RPMI8226 (cell line): ENCODE measurements at regions not wholly inside any gene's neighbourhood (a gene's known extent, or its start where the extent isn't known, plus 50 kb on each side); places are given as distances from the start of the nearest gene placed in this dataset.

Experiments
- DNase-seq: peaks from one replicate; pipeline ENCODE4 v3.0.0-alpha.2; 2015

DNA sequence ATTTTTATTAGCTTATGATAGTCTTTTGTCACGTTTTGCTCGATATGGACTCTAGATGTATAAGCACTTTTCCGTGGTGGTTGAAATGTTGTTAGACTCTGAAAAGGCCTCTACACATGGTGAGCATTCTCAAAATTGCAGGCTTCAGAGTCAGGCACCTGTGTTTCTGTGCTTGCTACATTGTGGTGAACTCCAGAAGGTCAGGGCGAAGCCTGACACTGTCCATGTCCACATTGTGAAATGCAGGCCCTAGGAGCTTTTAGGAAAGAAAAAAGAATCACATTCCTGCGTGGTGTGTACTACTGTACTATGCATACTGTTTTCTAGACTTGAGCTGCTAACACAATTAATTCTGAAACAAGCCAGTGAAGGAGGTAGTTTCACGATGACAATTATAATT, 86.3 kb downstream of the HS3ST1 start:
- no peak for DNase-seq

DNA sequence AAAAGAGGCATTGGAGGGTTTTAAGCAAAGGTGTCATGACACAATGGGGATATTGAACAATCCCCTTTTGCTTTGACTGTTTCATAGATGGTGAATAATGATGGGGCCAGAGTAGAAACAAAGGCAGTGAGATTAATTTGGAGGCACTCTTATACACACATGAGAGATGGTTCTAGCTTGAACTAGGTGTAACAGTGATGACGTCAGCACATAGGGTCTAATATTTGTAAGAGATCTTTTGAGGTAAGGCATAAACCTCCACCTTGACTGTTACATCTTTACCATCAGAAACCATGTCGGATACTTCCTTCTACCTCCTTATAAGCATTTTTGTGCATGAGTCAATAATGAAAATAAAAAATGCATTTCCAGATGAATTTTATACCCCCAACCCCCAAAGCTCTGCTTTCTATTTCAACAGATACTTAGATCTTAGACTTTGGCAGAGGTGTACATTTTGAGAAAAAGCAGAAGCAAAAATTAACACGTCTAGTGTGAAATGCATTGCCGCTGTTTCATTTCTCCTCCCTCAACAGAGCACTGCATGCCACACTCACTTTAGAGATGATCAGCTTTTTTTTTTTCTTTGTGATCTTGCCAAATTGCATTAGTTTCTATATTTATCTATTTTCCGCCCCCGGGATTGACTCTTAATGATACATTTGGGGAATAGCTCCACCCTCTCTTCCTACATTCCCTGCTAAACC, 87.2 kb downstream of the HS3ST1 start:
- peak; percentile 10 for DNase-seq

DNA sequence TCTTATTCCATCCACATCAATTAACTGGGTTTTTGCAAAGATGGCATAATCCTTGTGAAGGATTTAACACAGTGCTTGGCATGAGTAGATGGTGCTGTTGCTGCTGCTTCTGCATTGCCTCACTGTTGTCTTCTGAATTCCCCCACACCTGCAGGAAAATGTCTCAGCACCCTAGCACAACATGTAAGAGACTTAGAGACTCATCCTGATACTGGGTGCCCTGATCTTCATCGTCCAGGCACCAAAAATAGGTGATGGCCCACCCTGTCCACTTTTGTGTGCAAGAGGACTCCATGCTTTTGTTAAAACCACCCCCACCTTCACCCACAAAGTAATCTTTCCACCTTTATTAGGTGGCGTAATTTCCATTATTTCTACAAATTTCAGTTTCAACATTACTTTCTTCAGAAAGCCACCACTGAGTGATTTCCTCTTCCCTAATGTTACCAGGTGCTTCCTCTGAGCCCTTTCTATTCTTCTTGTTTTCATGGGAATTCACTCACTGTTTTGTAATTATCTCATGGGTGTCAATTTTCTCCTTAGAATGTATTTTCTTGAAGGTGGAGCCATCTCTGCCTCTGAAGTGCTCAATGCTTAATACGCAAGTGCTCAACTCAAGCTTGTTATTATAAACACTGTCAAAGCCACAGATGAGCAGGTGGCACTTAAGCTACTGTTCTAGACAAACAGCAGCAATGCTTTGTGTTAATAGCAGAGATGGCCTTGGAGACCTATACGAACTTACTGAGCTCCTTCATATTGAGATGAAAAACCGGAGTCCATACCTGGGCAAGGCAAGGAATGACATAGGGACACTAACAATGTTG, 89.5 kb downstream of the HS3ST1 start:
- no peak for DNase-seq

DNA sequence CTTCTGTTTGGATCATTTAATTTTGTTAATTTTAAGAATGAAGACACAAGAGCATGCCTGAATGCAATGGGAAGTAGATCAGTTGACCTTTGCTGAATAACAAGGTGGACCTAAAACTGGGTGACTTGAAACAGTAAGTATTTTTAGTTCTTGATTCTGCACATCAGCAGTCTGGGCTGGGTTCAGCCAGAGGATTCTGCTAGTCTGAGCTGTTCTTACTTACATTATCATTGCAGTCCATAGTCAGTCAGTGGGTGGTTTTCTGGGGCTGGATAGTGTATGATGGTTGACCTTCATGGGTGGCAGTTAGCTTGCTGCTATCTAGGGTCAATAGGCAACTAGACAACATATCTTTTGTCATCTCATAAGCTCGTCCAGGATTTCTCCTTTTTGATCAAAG, 91.4 kb downstream of the HS3ST1 start:
- DNase-seq = peak; percentile 19

DNA sequence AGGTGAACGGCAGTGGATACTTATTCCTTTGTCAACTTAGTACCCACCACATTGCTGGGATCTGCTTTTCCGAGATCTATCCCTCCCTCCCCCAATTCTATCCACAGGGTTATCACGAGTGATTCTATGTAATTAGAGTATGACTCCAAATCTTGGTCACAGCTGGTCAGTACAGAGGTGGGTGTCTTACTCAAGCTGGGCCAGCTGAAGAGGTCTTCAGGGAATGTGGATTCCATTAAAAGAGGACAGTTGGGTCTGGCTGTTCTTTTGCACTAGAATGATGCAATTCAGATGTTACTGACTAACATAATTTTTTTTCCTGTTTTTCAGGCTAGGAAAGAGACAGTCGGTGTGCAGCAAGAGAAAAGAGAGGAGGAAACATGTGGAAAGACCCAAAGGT, 92.3 kb downstream of the HS3ST1 start:
- no peak for DNase-seq

DNA sequence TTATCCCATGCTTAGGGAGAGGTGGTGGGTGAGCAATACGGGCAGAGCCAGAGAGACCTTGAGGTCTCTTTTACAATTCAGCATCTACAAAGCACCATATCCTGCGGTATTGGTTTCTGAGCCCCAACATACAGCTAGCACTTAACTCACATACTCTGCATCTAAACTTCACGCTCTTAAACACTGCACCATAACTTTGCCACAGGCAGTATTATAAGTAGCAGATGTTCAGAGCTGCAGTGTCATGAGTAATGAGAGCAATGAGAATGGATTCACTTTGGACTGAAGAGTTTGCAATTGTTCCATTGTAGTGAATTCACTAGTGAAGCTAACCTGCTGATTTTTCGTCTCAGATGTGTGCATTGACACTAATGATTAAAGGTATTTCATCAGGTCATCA, 93.8 kb downstream of the HS3ST1 start:
- DNase-seq = no peak

GRCh38 chr4:11328401-11328800, 100.3 kb downstream of the HS3ST1 start:
- no peak for DNase-seq

DNA sequence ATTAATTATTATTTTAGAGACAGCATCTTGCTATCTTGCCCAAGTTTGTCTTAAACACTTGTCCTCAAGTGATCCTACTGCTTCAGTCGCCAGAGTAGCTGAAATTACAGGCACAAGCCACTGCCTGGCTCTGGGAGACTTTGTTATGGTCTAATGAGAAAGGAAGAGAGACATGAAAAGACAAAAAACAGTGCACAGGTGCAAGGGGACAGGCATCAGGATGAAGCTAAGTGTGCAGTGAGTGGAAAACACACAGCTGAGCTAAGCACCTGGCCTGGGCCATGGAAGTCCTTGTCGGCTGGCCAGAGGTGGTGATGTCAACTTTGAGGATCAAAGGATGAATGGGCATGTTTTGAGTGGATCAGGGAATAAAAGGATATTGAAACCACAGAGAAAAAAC, 102.7 kb downstream of the HS3ST1 start:
- no peak for DNase-seq

- no peak for DNase-seq
Observed at GRCh38 chr4:11323771-11324170, 104.9 kb downstream of the HS3ST1 start.

- no peak for DNase-seq
Observed at GRCh38 chr4:11313157-11313943, 115.3 kb downstream of the HS3ST1 start.

DNA sequence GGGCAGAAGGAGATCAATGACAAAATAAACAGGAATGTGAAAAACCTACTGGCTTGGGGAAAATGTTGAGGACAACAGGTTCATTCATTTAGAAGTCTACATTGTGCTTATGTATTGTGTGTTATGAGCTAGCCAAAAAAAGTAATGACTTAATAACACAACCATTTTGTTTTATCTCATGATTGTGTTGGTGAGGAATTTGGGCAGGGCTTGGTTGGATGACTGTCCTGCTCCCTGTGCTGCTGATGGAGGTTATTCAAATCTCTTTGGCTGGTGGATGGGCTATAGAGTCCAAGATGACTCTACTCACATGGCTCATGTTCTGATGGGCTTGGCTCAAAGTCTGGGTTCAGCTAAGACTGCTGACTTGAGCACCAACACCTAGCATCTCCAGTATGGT, 116.3 kb downstream of the HS3ST1 start:
- no peak for DNase-seq

GRCh38 chr4:11301075-11301660, 127.5 kb downstream of the HS3ST1 start:
- DNase-seq = no peak

DNA sequence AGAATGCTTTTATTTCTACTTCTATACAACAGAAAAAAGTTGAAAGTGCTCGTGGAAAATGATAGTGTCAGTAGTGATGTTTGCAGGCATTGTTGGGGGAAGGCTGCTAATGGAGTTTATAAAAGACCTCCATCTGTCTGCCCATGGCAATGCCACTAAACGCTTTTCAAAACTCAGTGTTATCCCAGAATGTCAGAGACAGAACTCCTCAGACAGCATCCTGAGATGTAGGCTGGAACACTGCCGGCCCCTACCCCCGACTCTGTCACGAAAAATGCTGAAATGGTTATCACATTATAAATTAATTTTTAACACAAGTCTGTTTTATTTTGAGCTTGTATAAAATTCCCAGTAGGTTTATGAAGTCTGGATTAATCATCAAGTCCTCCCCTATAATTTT, 128.9 kb downstream of the HS3ST1 start:
- no peak for DNase-seq

DNA sequence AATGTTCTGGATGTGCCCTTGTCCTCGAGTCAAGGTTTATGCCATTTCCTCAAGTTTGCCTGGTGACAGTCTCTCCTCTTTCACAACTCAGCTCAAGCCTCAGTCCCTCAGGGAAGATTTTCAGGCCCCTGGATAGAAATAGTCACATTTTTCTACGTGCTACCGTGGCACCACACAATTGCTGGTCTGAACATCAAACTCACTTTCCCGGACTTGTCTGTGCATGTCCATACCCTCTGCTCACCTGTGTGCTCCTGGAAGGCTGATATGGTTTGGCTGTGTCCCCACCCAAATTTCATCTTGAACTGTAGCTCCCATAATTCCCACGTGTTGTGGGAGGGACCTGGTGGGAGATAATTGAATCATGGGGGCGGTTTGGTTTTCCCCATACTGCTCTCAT, 129.7 kb downstream of the HS3ST1 start:
- DNase-seq = no peak

DNA sequence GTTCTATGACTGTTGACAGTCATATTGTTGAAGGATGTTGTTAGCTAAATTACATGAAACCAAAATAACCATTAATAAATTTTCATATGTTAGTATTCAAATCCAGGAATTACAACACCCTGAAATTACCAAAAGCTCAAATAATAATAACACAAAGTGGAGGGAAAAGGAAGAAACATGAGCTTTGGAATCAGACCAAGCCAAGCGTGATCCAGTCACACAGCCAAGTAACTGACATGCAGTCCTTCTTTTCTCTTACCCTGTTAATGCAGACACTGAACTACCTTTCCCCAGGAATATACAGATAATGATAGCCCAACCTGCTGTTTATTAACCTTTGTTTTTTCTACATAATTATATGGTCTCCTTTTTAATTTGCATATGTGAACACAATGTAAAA, 130.2 kb downstream of the HS3ST1 start:
- DNase-seq = no peak

DNA sequence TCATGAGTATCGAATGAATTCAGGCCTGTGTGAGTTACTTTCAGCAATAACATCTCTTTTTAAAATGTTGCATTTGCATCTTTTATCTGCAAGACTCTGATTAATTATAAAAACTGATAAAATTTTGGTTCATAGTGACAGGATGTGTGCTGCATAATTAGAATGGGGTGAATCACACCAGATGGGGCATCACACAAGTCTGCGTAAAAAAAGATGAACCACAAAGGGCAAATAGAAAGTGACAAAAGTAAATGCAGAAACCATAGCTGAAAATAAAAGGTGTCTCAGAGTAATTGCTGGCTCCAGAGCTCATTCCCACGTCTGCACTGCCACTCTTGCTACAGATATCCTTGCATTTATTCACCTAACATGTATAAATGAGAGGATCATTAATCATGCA, 131.1 kb downstream of the HS3ST1 start:
- no peak for DNase-seq

- DNase-seq = no peak
Observed at GRCh38 chr4:11297201-11297600, 131.5 kb downstream of the HS3ST1 start.

- DNase-seq = no peak
Observed at GRCh38 chr4:11293866-11294265, 134.8 kb downstream of the HS3ST1 start.

- no peak for DNase-seq
Observed at GRCh38 chr4:11287055-11287454, 141.6 kb downstream of the HS3ST1 start.

- no peak for DNase-seq
Observed at GRCh38 chr4:11286533-11286932, 142.2 kb downstream of the HS3ST1 start.

DNA sequence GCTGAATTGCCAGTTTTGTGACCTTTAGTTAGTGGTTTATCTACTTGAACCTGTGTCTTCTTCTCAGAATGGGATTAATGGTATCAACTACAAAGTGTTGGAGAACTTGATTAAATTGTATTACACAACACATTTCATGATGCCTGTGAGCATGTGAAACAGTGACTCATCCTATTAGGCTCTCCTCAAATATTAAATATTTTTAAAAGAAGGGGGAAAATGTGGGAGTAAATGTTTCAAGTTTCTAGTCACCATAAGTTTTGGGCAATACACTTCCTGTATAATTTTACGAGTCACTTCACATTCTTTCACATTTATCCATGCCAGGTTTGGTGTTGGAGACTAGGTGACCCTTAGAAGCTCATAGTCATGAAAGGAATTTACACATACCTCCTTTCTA, 147.0 kb downstream of the HS3ST1 start:
- no peak for DNase-seq

GRCh38 chr4:11271263-11271662, 157.4 kb downstream of the HS3ST1 start:
- DNase-seq = no peak

- DNase-seq = no peak
Observed at GRCh38 chr4:11268149-11268548, 160.5 kb downstream of the HS3ST1 start.
